NCI-H2196 (cell line): ENCODE measurements at regions not wholly inside any gene's neighbourhood (a gene's known extent, or its start where the extent isn't known, plus 50 kb on each side); places are given as distances from the start of the nearest gene placed in this dataset.

Experiments used
- DNase-seq: peaks from one replicate; lab custom pipeline; 2025; ENCODE audit not compliant: unreplicated experiment; lab: John Stamatoyannopoulos, UW

GRCh38 chrX:45261005-45261404 lies 60.3 kb upstream of the DIPK2B start:
- no peak for DNase-seq

- DNase-seq: no peak
These were observed 58.2 kb upstream of the DIPK2B start for GRCh38 chrX:45258731-45259402.
